Stimulated activated CD4-positive, alpha-beta T cell treated with anti-CD3 and anti-CD28 coated beads, TNF-alpha, amount 100 ng/mL, for 48 hours (primary cell): ENCODE measurements at regions not wholly inside any gene's neighbourhood (a gene's known extent, or its start where the extent isn't known, plus 50 kb on each side); places are given as distances from the start of the nearest gene placed in this dataset.

Source experiments
- DNase-seq, 3 donors: peaks; one replicate each; pipeline ENCODE4 v3.0.0-alpha.2; 2020; ENCODE audit warnings: low read depth in 3 of 3

- DNase-seq: no peak
These were observed 159.7 kb downstream of the FAT3 start for GRCh38 chr11:92384358-92384757.

GRCh38 chr11:92384802-92385201 lies 160.2 kb downstream of the FAT3 start:
- no peak for DNase-seq

GRCh38 chr11:92386577-92386976 lies 162.0 kb downstream of the FAT3 start:
- DNase-seq: no peak

- no peak for DNase-seq
These were observed 163.2 kb downstream of the FAT3 start for GRCh38 chr11:92387859-92388258.

GRCh38 chr11:92388380-92388779 lies 163.8 kb downstream of the FAT3 start:
- no peak for DNase-seq

- DNase-seq: no peak
These were observed 166.2 kb downstream of the FAT3 start for GRCh38 chr11:92390783-92391182.

- DNase-seq: no peak
These were observed 166.7 kb downstream of the FAT3 start for GRCh38 chr11:92391364-92391763.

- DNase-seq: no peak
These were observed 167.2 kb downstream of the FAT3 start for GRCh38 chr11:92391808-92392207.

- DNase-seq: no peak
These were observed 168.6 kb downstream of the FAT3 start for GRCh38 chr11:92393218-92393617.

- DNase-seq: no peak
These were observed 171.5 kb downstream of the FAT3 start for GRCh38 chr11:92396133-92396532.

- DNase-seq: no peak
These were observed 172.7 kb downstream of the FAT3 start for GRCh38 chr11:92397221-92397755.

- no peak for DNase-seq
These were observed 175.1 kb downstream of the FAT3 start for GRCh38 chr11:92399705-92400104.

- no peak for DNase-seq
These were observed 176.9 kb downstream of the FAT3 start for GRCh38 chr11:92401520-92401919.

- no peak for DNase-seq
These were observed 181.9 kb downstream of the FAT3 start for GRCh38 chr11:92406472-92406871.

GRCh38 chr11:92409355-92409754 lies 184.7 kb downstream of the FAT3 start:
- DNase-seq: no peak

- no peak for DNase-seq
These were observed 185.3 kb downstream of the FAT3 start for GRCh38 chr11:92409956-92410355.

- no peak for DNase-seq
These were observed 185.9 kb downstream of the FAT3 start for GRCh38 chr11:92410526-92410925.

GRCh38 chr11:92411431-92411830 lies 186.8 kb downstream of the FAT3 start:
- DNase-seq: no peak

- no peak for DNase-seq
These were observed 189.3 kb downstream of the FAT3 start for GRCh38 chr11:92413757-92414513.

GRCh38 chr11:92416971-92417725 lies 192.5 kb downstream of the FAT3 start:
- no peak for DNase-seq

GRCh38 chr11:92423115-92424034 lies 198.8 kb downstream of the FAT3 start:
- no peak for DNase-seq

- DNase-seq: no peak
These were observed 199.7 kb downstream of the FAT3 start for GRCh38 chr11:92424281-92424680.
